Uterus (tissue), 2 donors: ENCODE measurements at regions not wholly inside any gene's neighbourhood (a gene's known extent, or its start where the extent isn't known, plus 50 kb on each side); places are given as distances from the start of the nearest gene placed in this dataset.

Experiments
- POLR2A ChIP-seq, 2 donors: fragments of 450-650 bp; IDR thresholded peaks; one replicate each; pipeline ENCODE4 v1.6.1; 2016; ENCODE audit warnings: antibody characterized with exemption in 2 of 2, mild to moderate bottlenecking in 1 of 2, moderate library complexity in 1 of 2
- TF ChIP-seq, protein P1 (sequence below), 4 experiments: fragments of 200-600 bp in 2 of 4; fragments of 450-650 bp in 2 of 4; sonication (generic) in 2 of 4; IDR thresholded peaks; one replicate each; pipeline ENCODE4 v1.5.1; 2016 to 2019; ENCODE audit warnings: antibody characterized with exemption in 4 of 4, mild to moderate bottlenecking in 2 of 4, moderate library complexity in 1 of 4

DNA sequence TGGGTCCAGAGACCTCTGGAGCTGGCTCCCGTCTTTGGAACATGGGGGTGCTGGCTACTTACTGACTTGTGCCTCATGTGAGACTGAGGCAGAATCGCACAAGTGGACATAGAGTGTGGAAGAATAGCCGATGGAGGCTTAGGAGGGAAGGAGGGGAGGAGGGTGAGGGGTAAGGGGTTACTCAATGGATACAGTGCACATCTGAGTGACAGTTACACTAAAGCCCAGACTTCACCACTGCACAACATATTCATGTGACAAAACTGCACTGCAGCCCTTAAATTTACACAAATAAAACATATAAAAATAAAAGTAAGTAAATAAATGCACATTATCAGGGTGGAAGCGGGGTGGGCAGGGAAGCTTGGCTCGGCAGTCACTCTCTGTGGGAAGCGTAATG lies 197.7 kb upstream of the RAB4A start:
- TF ChIP-seq, protein P1, sequence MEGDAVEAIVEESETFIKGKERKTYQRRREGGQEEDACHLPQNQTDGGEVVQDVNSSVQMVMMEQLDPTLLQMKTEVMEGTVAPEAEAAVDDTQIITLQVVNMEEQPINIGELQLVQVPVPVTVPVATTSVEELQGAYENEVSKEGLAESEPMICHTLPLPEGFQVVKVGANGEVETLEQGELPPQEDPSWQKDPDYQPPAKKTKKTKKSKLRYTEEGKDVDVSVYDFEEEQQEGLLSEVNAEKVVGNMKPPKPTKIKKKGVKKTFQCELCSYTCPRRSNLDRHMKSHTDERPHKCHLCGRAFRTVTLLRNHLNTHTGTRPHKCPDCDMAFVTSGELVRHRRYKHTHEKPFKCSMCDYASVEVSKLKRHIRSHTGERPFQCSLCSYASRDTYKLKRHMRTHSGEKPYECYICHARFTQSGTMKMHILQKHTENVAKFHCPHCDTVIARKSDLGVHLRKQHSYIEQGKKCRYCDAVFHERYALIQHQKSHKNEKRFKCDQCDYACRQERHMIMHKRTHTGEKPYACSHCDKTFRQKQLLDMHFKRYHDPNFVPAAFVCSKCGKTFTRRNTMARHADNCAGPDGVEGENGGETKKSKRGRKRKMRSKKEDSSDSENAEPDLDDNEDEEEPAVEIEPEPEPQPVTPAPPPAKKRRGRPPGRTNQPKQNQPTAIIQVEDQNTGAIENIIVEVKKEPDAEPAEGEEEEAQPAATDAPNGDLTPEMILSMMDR (IDR thresholded peaks at IDR 0.05), result no peak
- TF ChIP-seq POLR2A (IDR thresholded peaks at IDR 0.05), result no peak
